ENCODE measurements at regions not wholly inside any gene's neighbourhood (a gene's known extent, or its start where the extent isn't known, plus 50 kb on each side); places are given as distances from the start of the nearest gene placed in this dataset.

- TF ChIP-seq CTCF (IDR thresholded peaks at IDR 0.05; ENCODE audit: low read length) (no peak), EZH2 (optimal IDR thresholded peaks at IDR 0.05; ENCODE audit: low read depth, low read length) (no peak)
Observed at GRCh38 chr1:67601955-67602354, 83.0 kb upstream of the GADD45A start.

All from MM.1S (cell line).